Prostate gland (tissue), 2 donors: ENCODE measurements at regions not wholly inside any gene's neighbourhood (a gene's known extent, or its start where the extent isn't known, plus 50 kb on each side); places are given as distances from the start of the nearest gene placed in this dataset.

Experiments used
- DNase-seq: peaks from one replicate; pipeline ENCODE4 v3.0.0-alpha.2; 2019; ENCODE audit warnings: low spot score
- H3K27ac ChIP-seq, 2 donors: fragments of 200-600 bp; sonication (generic); 2 replicates each; pipeline ENCODE4 v1.5.1; 2017 to 2019
- H3K27me3 ChIP-seq: fragments of 200-600 bp; sonication (generic); replicated peaks from 2 replicates; pipeline ENCODE4 v1.5.1; 2019; ENCODE audit not compliant: insufficient read depth
- H3K36me3 ChIP-seq, 2 donors: fragments of 200-600 bp; sonication (generic); 1 replicate in 1 of 2; 2 replicates in 1 of 2; pipeline versions ENCODE4 v1.5.1 to v1.8.1; 2017 to 2019
- H3K4me1 ChIP-seq: fragments of 200-600 bp; sonication (generic); replicated peaks from 2 replicates; pipeline ENCODE4 v1.5.1; 2019
- H3K4me3 ChIP-seq, 2 donors: fragments of 200-600 bp; sonication (generic); 2 replicates each; pipeline ENCODE4 v1.5.1; 2017 to 2019
- H3K9me3 ChIP-seq: fragments of 200-600 bp; sonication (generic); 2 replicates; pipeline ENCODE4 v1.5.1; 2017
- POLR2A ChIP-seq: fragments of 450-650 bp; IDR thresholded peaks from one replicate; pipeline ENCODE4 v1.6.1; 2016; ENCODE audit warnings: antibody characterized with exemption, mild to moderate bottlenecking
- POLR2AphosphoS5 ChIP-seq: sonication (generic); formaldehyde crosslinking; IDR thresholded peaks from one replicate; pipeline ENCODE4 v1.6.1; 2017; ENCODE audit warnings: antibody characterized with exemption
- whole genome bisulfite sequencing: methylation state at CpG from one replicate; pipeline ENCODE4 v1.1.5; 2018; 5-methylcytosine and 5-hydroxymethylcytosine counted together
- intact Hi-C: fragments of 100-400 bp; cut with DNase I; formaldehyde crosslinking; loops from one replicate; pipeline ENCODE4 v1.14.2; 2022
- TF ChIP-seq, protein P1 (sequence below), 4 experiments: fragments of 200-600 bp in 2 of 4; fragments of 450-650 bp in 2 of 4; sonication (generic) in 2 of 4; IDR thresholded peaks; 1 replicate in 3 of 4; 2 replicates in 1 of 4; pipeline ENCODE4 v1.5.1; 2016 to 2019; ENCODE audit warnings: antibody characterized with exemption in 4 of 4, mild to moderate bottlenecking in 2 of 4, moderate library complexity in 2 of 4

DNA sequence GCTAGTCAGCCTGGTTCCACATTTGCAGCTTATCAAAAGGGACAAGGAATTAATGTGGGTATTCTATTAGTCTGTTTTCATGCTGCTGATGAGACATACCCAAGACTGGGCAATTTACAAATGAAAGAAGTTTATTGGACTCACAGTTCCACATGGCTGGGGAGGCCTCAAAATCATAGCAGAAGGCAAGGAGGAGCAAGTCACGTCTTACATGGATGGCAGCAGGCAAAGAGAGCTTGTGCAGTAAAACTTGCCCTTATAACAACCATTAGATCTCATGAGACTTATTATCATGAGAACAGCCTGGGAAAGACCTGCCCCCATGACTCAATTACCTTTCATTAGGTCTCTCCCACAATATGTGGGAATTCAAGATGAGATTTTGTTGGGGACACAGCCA, 689.1 kb upstream of the MARCKS start:
- intact Hi-C loops = no loop called here

DNA sequence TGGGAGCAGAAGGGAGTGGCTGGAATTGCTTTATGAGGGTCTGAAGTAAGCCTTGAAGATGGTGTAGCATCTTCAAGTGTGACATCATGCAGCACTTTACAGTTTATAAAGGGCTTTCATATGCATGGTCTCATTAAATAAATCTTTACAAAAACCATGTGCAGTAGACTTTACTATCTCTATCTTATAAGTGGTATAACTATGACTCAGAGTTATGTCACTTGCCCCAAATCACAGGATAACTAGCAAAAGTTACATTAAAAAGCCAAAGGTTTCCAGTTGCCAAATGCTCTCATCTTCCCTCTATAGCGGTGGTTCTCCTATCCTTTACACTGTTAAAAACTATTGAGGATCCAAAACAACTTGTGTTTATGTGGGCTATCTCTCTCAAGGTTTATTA, 687.7 kb upstream of the MARCKS start:
- Histone ChIP-seq H3K27ac (no peak overlapping the region), H3K9me3 (no peaks in the 10 kb centered on the region), H3K4me1 (no peaks in the 10 kb centered on the region), H3K27me3 (no peaks in the 10 kb centered on the region), H3K36me3 (no peaks in the 10 kb centered on the region), H3K4me3 (no peak overlapping the region)
- WGBS = 94% methylated on average over 1 of the region's 1 CpG
- intact Hi-C loops = no loop called here
- TF ChIP-seq POLR2AphosphoS5 (no peak), POLR2A (no peak)
- TF ChIP-seq, protein P1, sequence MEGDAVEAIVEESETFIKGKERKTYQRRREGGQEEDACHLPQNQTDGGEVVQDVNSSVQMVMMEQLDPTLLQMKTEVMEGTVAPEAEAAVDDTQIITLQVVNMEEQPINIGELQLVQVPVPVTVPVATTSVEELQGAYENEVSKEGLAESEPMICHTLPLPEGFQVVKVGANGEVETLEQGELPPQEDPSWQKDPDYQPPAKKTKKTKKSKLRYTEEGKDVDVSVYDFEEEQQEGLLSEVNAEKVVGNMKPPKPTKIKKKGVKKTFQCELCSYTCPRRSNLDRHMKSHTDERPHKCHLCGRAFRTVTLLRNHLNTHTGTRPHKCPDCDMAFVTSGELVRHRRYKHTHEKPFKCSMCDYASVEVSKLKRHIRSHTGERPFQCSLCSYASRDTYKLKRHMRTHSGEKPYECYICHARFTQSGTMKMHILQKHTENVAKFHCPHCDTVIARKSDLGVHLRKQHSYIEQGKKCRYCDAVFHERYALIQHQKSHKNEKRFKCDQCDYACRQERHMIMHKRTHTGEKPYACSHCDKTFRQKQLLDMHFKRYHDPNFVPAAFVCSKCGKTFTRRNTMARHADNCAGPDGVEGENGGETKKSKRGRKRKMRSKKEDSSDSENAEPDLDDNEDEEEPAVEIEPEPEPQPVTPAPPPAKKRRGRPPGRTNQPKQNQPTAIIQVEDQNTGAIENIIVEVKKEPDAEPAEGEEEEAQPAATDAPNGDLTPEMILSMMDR (IDR thresholded peaks at IDR 0.05) = no peak
- DNase-seq = no peak

More for the DNA sequence above, 689.1 kb upstream of the MARCKS start:
- DNase-seq = no peak
- TF ChIP-seq POLR2A = no peak
- TF ChIP-seq, protein P1 (IDR thresholded peaks at IDR 0.05) = no peak
- no peak for TF ChIP-seq POLR2AphosphoS5
- H3K27me3 ChIP-seq = no peaks in the 10 kb centered on the region
- no peak overlapping the region for H3K27ac ChIP-seq
- H3K9me3 ChIP-seq = no peaks in the 10 kb centered on the region
- 94% methylated on average over 1 of the region's 1 CpG for WGBS
- H3K36me3 ChIP-seq = no peaks in the 10 kb centered on the region
- no peak overlapping the region for H3K4me3 ChIP-seq
- no peaks in the 10 kb centered on the region for H3K4me1 ChIP-seq

DNA sequence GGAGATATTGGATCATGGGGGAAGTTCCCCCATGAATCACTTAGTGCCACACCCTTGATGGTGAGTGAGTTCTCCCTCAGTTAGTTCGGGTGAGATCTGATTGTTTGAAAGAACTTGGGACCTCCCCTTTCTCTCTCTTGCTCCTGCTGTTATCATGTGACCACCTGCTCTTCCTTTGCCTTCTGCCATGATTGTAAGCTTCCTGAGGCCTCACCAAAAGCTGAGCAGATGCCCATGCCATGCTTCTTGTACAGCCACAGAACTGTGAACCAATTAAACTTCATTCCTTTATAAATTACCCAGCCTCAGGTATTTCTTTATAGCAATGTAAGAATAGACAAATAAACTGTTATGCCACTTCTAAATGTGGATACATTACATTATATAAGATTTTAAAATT, 686.7 kb upstream of the MARCKS start:
- TF ChIP-seq POLR2A = no peak
- TF ChIP-seq, protein P1 (IDR thresholded peaks at IDR 0.05) = no peak
- TF ChIP-seq POLR2AphosphoS5 = no peak
- WGBS = 85% methylated on average over 1 of the region's 1 CpG

DNA sequence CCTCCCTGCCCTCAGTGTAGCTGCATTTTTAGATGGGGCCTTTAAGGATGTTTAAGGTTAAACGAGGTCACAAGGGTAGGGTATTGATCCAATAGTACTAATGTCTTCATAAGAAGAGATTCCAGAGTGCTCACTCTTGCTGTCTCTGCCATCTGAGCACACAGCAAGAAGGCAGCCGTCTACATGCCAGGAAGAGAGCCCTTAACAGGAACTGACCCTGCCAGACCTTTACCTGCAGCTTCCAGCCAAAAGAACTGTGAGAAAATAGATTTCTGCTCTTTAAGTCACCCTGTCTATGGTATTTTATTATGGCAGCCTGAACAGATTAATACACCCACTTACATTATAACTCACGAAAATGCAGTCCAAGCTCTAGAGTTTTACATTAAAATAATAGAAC, 685.3 kb upstream of the MARCKS start:
- intact Hi-C loops = no loop called here
- H3K9me3 ChIP-seq = no peaks in the 10 kb centered on the region

More for the DNA sequence above, 686.7 kb upstream of the MARCKS start:
- no peaks in the 10 kb centered on the region for H3K36me3 ChIP-seq
- no peaks in the 10 kb centered on the region for H3K9me3 ChIP-seq
- no peaks in the 10 kb centered on the region for H3K4me1 ChIP-seq
- DNase-seq = no peak
- intact Hi-C loops = no loop called here
- no peaks in the 10 kb centered on the region for H3K27me3 ChIP-seq
- H3K4me3 ChIP-seq = no peak overlapping the region
- H3K27ac ChIP-seq = no peak overlapping the region

DNA sequence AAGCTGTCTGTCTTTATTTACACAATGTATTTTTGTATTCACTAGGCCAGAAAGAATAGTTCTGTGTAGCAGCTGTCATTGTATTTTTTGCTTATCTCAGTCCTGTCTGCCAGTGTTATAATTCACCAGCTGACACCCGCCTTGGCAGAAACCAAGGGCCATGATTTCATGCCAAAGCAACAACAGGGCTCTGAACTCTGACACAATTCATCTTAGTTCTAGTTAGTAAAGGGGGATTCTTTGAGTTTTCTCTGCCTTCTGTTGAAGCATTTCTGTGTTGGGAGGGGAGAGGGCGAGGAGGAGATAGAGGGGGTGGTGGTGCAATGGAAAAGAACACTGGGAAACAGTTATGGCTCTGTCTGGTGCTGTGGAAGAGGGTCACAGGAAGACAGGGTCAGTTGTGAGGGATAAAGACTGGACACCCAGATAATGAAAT, 684.6 kb upstream of the MARCKS start:
- H3K27ac ChIP-seq = no peak overlapping the region
- intact Hi-C loops = no loop called here
- H3K4me1 ChIP-seq = no peaks in the 10 kb centered on the region
- H3K4me3 ChIP-seq = no peak overlapping the region
- no peaks in the 10 kb centered on the region for H3K36me3 ChIP-seq
- H3K9me3 ChIP-seq = no peaks in the 10 kb centered on the region
- H3K27me3 ChIP-seq = no peaks in the 10 kb centered on the region
- TF ChIP-seq, protein P1 (IDR thresholded peaks at IDR 0.05) = no peak
- TF ChIP-seq POLR2AphosphoS5 = no peak
- no peak for TF ChIP-seq POLR2A
- WGBS = 54% methylated on average over 2 of the region's 2 CpGs
- no peak for DNase-seq

More for the DNA sequence above, 685.3 kb upstream of the MARCKS start:
- TF ChIP-seq POLR2A = no peak
- TF ChIP-seq, protein P1 (IDR thresholded peaks at IDR 0.05) = no peak
- TF ChIP-seq POLR2AphosphoS5 = no peak
- H3K27me3 ChIP-seq = no peaks in the 10 kb centered on the region
- H3K36me3 ChIP-seq = no peaks in the 10 kb centered on the region
- no peak overlapping the region for H3K4me3 ChIP-seq
- no peak overlapping the region for H3K27ac ChIP-seq
- WGBS = 79% methylated on average over 3 of the region's 3 CpGs
- no peaks in the 10 kb centered on the region for H3K4me1 ChIP-seq
- DNase-seq = no peak
